LHCN-M2 (cell line): ENCODE measurements at regions not wholly inside any gene's neighbourhood (a gene's known extent, or its start where the extent isn't known, plus 50 kb on each side); places are given as distances from the start of the nearest gene placed in this dataset.

Experiments used
- DNase-seq: peaks from one replicate; pipeline ENCODE4 v3.0.0-alpha.2; 2012; ENCODE audit warnings: low read depth

GRCh38 chr2:43129676-43130547 lies 96.5 kb downstream of the ZFP36L2 start:
- no peak for DNase-seq

DNA sequence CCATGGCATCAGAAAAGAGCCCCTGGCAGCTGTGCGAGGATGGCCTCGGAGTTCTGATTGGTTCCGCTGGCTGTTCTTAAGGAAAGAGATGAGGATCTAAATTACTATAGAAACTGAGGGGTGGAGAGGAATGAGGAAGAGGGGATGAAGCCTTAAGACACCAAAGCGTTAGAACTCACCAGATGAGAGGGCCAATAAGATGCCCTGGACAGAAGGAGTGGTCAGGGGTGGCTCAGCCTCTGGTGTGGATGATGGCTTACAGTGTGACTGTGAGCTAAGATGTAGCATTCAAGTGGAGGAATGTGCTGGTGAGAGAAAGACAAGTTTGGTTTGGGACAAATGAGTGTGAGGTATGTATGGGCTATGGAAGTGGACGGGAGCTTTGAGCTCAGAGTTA lies 97.8 kb downstream of the ZFP36L2 start:
- DNase-seq: no peak

GRCh38 chr2:43127941-43128558 lies 98.4 kb downstream of the ZFP36L2 start:
- no peak for DNase-seq

DNA sequence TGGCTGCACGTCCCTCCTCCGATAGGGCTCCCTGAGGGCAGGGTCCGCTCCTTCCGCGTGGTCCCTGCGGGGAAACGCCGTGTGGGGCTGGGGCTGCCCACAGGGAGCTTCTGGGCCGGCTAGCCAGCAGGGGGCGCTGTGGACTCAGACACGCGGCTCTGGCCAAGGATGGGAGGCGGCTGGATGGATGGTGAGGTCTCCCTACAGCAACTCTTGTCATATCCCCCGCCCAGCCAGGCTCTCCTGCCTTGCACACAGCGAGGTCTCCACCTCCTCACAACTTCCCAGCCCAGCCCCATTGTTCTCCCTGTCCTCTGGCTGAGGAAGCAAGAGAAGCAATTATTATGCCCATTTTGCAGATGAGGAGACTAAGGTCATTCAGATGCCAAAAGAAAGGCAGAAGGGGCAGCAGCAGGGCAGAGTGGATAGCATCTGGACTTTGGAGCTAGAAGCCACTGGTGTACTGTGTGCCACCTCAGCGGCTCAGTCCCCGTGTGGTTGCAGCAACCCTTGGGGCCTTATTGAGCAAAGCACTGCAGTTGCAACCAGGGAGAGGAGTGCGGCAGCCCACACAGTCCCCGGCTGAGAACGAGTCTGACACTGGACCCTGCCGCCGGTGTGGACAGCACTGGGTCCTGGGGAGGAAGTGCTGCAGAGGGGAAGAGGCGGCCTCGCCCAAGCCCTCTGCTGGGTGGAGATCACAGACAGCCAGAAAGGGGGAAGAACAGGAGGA lies 99.0 kb downstream of the ZFP36L2 start:
- DNase-seq: no peak

DNA sequence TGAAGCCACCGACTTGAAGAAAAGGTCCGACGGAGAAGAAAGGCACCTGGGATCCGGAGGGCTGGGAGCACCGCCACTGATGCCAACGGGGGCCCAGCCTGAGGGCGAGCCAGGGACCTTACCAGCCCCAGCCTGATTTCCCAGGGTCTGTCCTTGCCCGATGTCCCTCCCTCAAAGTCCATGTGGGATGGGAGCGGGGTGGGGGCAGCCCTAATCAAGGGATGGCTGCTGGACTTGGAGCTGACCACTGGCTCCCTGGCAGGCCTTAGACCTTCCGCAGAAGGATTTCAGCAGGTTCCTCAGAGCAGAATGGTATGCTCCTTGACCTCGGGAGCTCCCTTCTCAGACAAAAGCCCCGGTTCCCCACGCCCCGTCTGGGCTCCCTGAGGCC lies 99.6 kb downstream of the ZFP36L2 start:
- no peak for DNase-seq

- no peak for DNase-seq
These were observed 101.1 kb downstream of the ZFP36L2 start for GRCh38 chr2:43125090-43125998.

DNA sequence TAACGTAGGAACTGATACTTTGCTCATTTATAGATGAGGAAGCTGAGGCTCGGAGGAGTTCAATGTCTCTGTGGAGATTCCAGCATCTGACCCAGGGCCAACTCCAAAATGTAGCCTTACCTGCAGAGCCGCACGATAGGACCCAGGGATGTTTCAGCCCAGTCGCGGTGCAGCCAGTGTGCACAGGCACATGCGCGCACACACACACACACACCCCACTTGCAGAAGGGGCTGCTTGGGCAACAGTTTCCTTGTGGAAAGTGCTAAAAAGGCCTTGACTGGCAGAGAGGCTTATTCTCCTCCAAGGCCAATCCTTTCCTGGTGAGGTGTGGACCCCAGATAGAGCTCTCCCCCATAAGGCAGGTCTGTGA lies 101.7 kb downstream of the ZFP36L2 start:
- no peak for DNase-seq

- no peak for DNase-seq
These were observed 102.3 kb downstream of the ZFP36L2 start for GRCh38 chr2:43123981-43124686.

- no peak for DNase-seq
These were observed 102.9 kb downstream of the ZFP36L2 start for GRCh38 chr2:43123486-43123885.

DNA sequence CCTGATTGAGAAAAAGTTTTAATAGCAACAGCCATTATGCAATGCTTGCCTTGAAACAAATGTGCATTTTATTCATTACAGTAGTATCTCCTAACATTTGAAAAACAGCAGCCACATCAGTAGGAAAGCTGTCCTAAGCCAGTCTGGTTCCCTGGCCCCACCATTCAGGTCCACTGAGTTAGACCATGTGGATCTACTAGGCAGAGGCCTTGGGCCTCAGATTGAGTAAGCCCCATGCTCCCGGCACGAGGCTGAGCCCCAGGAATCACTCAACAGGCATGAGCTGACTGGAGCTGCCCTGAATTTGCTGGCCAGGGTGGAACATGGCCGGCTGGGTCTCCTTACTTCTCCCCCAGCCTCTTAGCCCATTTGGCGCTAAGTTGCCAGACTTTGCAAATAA lies 103.4 kb downstream of the ZFP36L2 start:
- DNase-seq: no peak

GRCh38 chr2:43121580-43122314 lies 104.7 kb downstream of the ZFP36L2 start:
- no peak for DNase-seq

DNA sequence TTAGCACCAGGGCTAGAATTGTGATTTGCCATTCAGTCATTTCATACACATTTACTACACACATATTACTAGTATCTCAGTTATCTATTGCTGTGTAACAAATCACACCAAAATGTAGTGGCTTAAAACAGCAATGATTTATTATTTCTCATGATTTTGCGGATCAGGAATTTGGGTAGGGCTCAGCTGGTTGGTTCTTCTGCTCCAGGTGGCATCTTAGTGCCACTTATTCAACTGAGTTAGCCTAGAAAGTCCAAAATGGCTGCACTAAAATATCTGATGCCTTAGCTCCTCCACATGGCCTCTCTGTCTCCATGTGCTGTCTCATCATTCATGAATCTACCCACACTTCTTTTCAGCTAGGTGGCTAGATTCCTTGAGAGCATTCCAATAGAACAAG lies 107.1 kb downstream of the ZFP36L2 start:
- DNase-seq: no peak

DNA sequence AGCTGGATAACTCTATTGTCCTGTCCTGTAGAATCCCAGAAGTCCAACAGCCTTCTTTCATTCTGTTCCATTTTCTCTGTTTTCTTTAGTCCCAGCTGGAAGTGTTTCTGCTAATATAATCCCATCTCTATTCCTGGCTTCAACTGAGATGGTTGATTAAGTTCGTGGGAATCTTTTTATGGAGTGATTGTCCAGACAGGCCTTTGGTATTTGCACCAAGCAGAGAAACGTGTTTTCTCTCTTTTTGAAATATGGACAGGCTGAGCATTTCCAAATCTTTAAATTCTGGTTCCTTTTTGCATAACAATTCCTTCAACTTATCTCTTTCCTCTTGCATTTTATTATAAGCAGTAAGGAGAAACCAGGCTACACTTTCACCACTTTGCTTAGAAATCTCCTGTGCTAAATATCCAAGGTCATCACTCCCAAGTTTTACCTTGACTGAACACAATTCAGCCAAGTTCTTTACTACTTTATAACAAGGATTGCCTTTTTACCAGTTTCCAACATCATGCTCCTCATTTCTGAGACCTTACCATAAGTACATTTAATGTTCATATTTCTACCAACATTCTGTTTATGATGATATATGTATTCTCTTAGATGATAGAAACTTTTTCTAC lies 108.8 kb downstream of the ZFP36L2 start:
- no peak for DNase-seq

- no peak for DNase-seq
These were observed 109.4 kb downstream of the ZFP36L2 start for GRCh38 chr2:43116988-43117387.

- DNase-seq: no peak
These were observed 110.5 kb downstream of the ZFP36L2 start for GRCh38 chr2:43115881-43116280.

DNA sequence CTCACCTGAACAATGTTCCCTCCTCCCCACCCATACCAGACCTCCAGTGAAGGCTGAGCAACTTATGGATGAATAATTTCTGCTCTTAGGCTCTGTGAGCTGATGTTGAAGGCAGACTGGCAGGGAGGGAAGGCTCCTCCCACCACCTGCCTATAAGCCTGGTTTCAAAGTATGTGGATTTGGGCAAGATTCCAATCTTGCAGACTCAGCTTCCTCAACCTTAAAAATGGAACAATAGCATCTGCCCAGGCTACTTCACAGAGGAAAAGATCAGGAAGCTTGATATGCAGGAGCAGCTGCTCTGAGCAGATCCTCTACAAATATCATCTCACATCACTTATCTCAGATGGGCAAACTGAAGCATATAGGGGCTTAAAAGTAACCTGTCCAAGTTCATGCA lies 112.2 kb downstream of the ZFP36L2 start:
- DNase-seq: peak; percentile 76

DNA sequence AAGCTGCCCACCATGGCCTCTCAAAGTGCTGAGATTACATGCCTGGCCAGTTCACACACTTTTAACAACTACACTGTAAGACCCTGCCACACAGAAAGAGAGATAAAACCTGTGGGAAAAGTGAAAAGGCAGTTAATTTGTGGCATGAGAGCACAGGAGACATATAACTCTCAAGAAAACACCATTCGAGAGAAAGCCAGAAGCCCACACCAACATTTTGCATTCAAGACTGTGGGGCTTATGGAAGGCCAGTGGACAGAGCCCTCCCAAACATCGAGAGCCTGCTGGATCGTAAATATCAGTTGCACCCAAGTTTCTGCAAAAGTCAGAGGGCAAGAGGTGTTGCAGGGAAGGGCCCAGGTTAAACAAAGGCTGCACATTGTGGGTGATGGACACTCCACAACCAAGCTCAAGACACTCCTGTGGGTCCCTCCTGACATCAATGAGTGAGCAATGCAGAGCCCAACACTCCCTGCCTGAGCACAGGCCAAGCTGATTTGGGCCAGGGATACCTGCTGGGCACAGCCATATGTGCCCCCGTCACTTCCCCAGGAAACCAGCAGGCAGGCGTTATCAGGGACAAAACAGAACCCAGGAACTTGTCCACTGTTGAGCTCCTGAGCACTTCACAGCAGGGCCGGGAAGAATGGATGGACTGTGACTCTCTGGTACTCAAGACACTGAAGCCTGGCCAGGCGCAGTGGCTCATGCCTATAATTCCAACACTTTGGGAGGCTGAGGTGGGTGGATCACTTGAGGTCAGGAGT lies 114.4 kb downstream of the ZFP36L2 start:
- no peak for DNase-seq

DNA sequence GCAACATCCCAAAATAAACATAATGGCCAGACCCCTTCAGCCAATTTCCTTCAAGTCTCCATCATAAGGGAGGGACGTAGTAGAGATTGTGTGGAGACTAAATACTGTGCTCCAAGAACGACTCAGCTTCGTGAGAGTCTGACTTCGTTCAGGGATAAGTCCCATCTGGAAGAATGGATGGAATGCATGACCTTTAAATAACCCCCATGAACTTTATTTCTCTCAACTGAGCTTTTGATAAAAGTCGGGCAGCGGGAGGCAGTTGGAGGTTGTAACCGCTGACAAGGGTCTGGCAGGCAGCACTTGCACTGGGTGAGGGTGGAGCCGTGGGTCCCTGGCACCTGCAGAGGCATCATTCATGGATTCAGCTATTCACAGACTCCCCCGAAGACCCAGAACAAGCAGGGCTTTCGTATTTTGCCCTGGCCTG lies 115.9 kb downstream of the ZFP36L2 start:
- DNase-seq: peak; percentile 62

GRCh38 chr2:43109261-43109743 lies 117.1 kb downstream of the ZFP36L2 start:
- no peak for DNase-seq
